B cell (primary cell): ENCODE measurements at regions not wholly inside any gene's neighbourhood (a gene's known extent, or its start where the extent isn't known, plus 50 kb on each side); places are given as distances from the start of the nearest gene placed in this dataset.
"Not testable (repeated sequence)": the region's sequence is repeated elsewhere in the genome, so short reads cannot be mapped to it uniquely, and the experiment has no call there.

Source experiments
- CTCF ChIP-seq: fragments of 200-600 bp; IDR thresholded peaks from one replicate; pipeline ENCODE4 v1.8.0; 2022; ENCODE audit warnings: antibody characterized with exemption, mild to moderate bottlenecking
- EZH2 ChIP-seq: IDR thresholded peaks from 2 replicates; pipeline ENCODE4 v1.6.1; 2012; ENCODE audit warnings: borderline replicate concordance, low read depth, mild to moderate bottlenecking, moderate library complexity, low read length; ENCODE audit not compliant: insufficient read depth, poor library complexity, severe bottlenecking

- not testable (repeated sequence) for TF ChIP-seq CTCF, EZH2
These were observed 50.5 kb upstream of the THOC3 start for GRCh38 chr5:176018598-176018997.
